A673 (cell line): ENCODE measurements at regions not wholly inside any gene's neighbourhood (a gene's known extent, or its start where the extent isn't known, plus 50 kb on each side); places are given as distances from the start of the nearest gene placed in this dataset.

Source experiments
- BruUV-seq: library from RNA; stranded (reverse); fragments of 400-500 nt; replicated peaks from 2 replicates; lab custom pipeline; 2021; lab: Mats Ljungman, UMichigan
- CTCF ChIA-PET: fragments of 300-600 bp; sonication (Branson Sonifier 250); formaldehyde crosslinking; loops from one replicate; lab custom pipeline; 2022; ENCODE audit warnings: antibody characterized with exemption; lab: Charles Lee
- POLR2A ChIA-PET: fragments of 300-600 bp; sonication (Branson Sonifier 250); formaldehyde crosslinking; loops from one replicate; lab custom pipeline; 2022; ENCODE audit warnings: antibody characterized with exemption; ENCODE audit not compliant: low non-redundant PET; lab: Charles Lee
- DNase-seq: peaks from one replicate; pipeline ENCODE4 v3.0.0-alpha.2; 2015; ENCODE audit warnings: low spot score
- H3K27ac ChIP-seq: fragments of 200-600 bp; sonication (generic); 2 replicates; pipeline ENCODE4 v1.5.1; 2016; ENCODE audit warnings: mixed run types, low read depth, mild to moderate bottlenecking, mixed read lengths, antibody characterized with exemption, low read length; ENCODE audit not compliant: poor library complexity, severe bottlenecking
- H3K27me3 ChIP-seq: fragments of 200-600 bp; sonication (generic); replicated peaks from 2 replicates; pipeline ENCODE4 v1.6.1; 2017; ENCODE audit warnings: mixed run types, low read depth, mild to moderate bottlenecking, mixed read lengths, antibody characterized with exemption, low read length; ENCODE audit not compliant: insufficient read depth, poor library complexity
- H3K36me3 ChIP-seq: fragments of 200-600 bp; sonication (generic); 2 replicates; pipeline ENCODE4 v1.6.1; 2016; ENCODE audit warnings: mixed run types, mild to moderate bottlenecking, mixed read lengths, antibody characterized with exemption, low read length; ENCODE audit not compliant: insufficient read depth, poor library complexity, severe bottlenecking
- H3K4me1 ChIP-seq: fragments of 200-600 bp; sonication (generic); 2 replicates; pipeline ENCODE4 v1.6.1; 2017; ENCODE audit warnings: mixed run types, mild to moderate bottlenecking, mixed read lengths, antibody characterized with exemption, low read length; ENCODE audit not compliant: insufficient read depth, poor library complexity, severe bottlenecking
- H3K4me3 ChIP-seq: fragments of 200-600 bp; sonication (generic); 2 replicates; pipeline ENCODE4 v1.5.1; 2016; ENCODE audit warnings: low read depth, mixed run types, mild to moderate bottlenecking, mixed read lengths, low read length; ENCODE audit not compliant: poor library complexity, severe bottlenecking
- H3K9me3 ChIP-seq: fragments of 200-600 bp; sonication (generic); 2 replicates; pipeline ENCODE4 v1.6.1; 2016; ENCODE audit warnings: mixed run types, low read depth, mild to moderate bottlenecking, mixed read lengths, antibody characterized with exemption, low read length; ENCODE audit not compliant: poor library complexity, severe bottlenecking
- CTCF ChIP-seq: fragments of 300-800, 200-600 bp; sonication (generic); conservative IDR thresholded peaks from 2 replicates; pipeline ENCODE4 v1.5.1; 2017; ENCODE audit warnings: low read depth, mild to moderate bottlenecking, antibody characterized with exemption, low read length, moderate library complexity, mixed read lengths
- EZH2 ChIP-seq: fragments of 200-600 bp; sonication (generic); IDR thresholded peaks from 2 replicates; pipeline ENCODE4 v1.6.1; 2017; ENCODE audit warnings: borderline replicate concordance, low read depth, mild to moderate bottlenecking, mixed read lengths, antibody characterized with exemption, low read length; ENCODE audit not compliant: poor library complexity, severe bottlenecking
- intact Hi-C: fragments of 100-400 bp; cut with micrococcal nuclease; formaldehyde crosslinking; loops from one replicate; pipeline ENCODE4 v1.10.0; 2022; ENCODE audit not compliant: unreplicated experiment

- no peaks in the 10 kb centered on the region for H3K27me3 ChIP-seq
- intact Hi-C loops = no loop called here
- H3K9me3 ChIP-seq = no peaks in the 10 kb centered on the region
- ChIA-PET CTCF (no interaction called here), POLR2A (no interaction called here)
- H3K4me3 ChIP-seq = no peak overlapping the region
- DNase-seq = no peak
- TF ChIP-seq EZH2 (no peak), CTCF (no peak)
- no peaks in the 10 kb centered on the region for H3K4me1 ChIP-seq
- no peaks in the 10 kb centered on the region for H3K36me3 ChIP-seq
- H3K27ac ChIP-seq = no peak overlapping the region
- no TSS peak for BruUV-seq
These were observed 98.5 kb upstream of the INTU start for GRCh38 chr4:127534041-127534825.

- no peak for DNase-seq
- TF ChIP-seq CTCF (no peak), EZH2 (no peak)
- no peaks in the 10 kb centered on the region for H3K9me3 ChIP-seq
- ChIA-PET POLR2A (no interaction called here), CTCF (no interaction called here)
- intact Hi-C loops = loop anchor here (2.0 kb wide), 1 partner anchor 59 kb away; no protein-coding TSS in a partner anchor
- H3K4me1 ChIP-seq = no peaks in the 10 kb centered on the region
- no TSS peak for BruUV-seq
- H3K27me3 ChIP-seq = no peaks in the 10 kb centered on the region
- H3K36me3 ChIP-seq = no peaks in the 10 kb centered on the region
- no peak overlapping the region for H3K27ac ChIP-seq
- no peak overlapping the region for H3K4me3 ChIP-seq
These were observed 94.7 kb upstream of the INTU start for GRCh38 chr4:127538016-127538415.

GRCh38 chr4:127540497-127541025 is 92.2 kb upstream of the INTU start:
- Histone ChIP-seq H3K27me3 (no peaks in the 10 kb centered on the region), H3K27ac (no peak overlapping the region), H3K4me3 (no peak overlapping the region), H3K9me3 (no peaks in the 10 kb centered on the region), H3K36me3 (no peaks in the 10 kb centered on the region), H3K4me1 (no peaks in the 10 kb centered on the region)
- CTCF ChIA-PET = interaction anchor here (0.6 kb wide), 1 partner anchor 11 kb away, joined by 3 read pairs; no protein-coding TSS in a partner anchor
- BruUV-seq = no TSS peak
- DNase-seq = no peak
- POLR2A ChIA-PET = no interaction called here
- TF ChIP-seq EZH2 (no peak), CTCF (no peak)
- intact Hi-C loops = no loop called here
